Body of pancreas (tissue), 4 donors: ENCODE measurements at regions not wholly inside any gene's neighbourhood (a gene's known extent, or its start where the extent isn't known, plus 50 kb on each side); places are given as distances from the start of the nearest gene placed in this dataset.

ENCODE experiments used
- POLR2A ChIP-seq, 3 donors: fragments of 450-650 bp; IDR thresholded peaks; one replicate each; pipeline ENCODE4 v1.6.1; 2016; ENCODE audit warnings: antibody characterized with exemption in 3 of 3, mild to moderate bottlenecking in 2 of 3
- TF ChIP-seq, protein P1 (sequence below), 7 experiments: fragments of 450-650 bp in 4 of 7; fragments of 200-600 bp in 3 of 7; sonication (generic) in 3 of 7; IDR thresholded peaks; one replicate each; pipeline ENCODE4 v1.5.1; 2016 to 2019; ENCODE audit warnings: antibody characterized with exemption in 7 of 7

- TF ChIP-seq, protein P1, sequence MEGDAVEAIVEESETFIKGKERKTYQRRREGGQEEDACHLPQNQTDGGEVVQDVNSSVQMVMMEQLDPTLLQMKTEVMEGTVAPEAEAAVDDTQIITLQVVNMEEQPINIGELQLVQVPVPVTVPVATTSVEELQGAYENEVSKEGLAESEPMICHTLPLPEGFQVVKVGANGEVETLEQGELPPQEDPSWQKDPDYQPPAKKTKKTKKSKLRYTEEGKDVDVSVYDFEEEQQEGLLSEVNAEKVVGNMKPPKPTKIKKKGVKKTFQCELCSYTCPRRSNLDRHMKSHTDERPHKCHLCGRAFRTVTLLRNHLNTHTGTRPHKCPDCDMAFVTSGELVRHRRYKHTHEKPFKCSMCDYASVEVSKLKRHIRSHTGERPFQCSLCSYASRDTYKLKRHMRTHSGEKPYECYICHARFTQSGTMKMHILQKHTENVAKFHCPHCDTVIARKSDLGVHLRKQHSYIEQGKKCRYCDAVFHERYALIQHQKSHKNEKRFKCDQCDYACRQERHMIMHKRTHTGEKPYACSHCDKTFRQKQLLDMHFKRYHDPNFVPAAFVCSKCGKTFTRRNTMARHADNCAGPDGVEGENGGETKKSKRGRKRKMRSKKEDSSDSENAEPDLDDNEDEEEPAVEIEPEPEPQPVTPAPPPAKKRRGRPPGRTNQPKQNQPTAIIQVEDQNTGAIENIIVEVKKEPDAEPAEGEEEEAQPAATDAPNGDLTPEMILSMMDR (IDR thresholded peaks at IDR 0.05), result no peak
- TF ChIP-seq POLR2A (IDR thresholded peaks at IDR 0.05), result no peak
Observed at GRCh38 chr20:26208296-26209091, 511.8 kb upstream of the ZNF337 start.
